RCC 7860 (cell line): ENCODE measurements at regions not wholly inside any gene's neighbourhood (a gene's known extent, or its start where the extent isn't known, plus 50 kb on each side); places are given as distances from the start of the nearest gene placed in this dataset.
A peak's percentile ranks its signal among the peaks of the same experiment; 100 is the strongest.
"Not testable (repeated sequence)": the region's sequence is repeated elsewhere in the genome, so short reads cannot be mapped to it uniquely, and the experiment has no call there.

Experiments used
- DNase-seq: peaks from one replicate; pipeline ENCODE4 v3.0.0-alpha.2; 2015; ENCODE audit warnings: low spot score
- FAIRE-seq: peaks from 2 replicates; lab custom pipeline; 2012; peaks lifted over from hg19 to GRCh38; lab: Jason Lieb, UNC

DNA sequence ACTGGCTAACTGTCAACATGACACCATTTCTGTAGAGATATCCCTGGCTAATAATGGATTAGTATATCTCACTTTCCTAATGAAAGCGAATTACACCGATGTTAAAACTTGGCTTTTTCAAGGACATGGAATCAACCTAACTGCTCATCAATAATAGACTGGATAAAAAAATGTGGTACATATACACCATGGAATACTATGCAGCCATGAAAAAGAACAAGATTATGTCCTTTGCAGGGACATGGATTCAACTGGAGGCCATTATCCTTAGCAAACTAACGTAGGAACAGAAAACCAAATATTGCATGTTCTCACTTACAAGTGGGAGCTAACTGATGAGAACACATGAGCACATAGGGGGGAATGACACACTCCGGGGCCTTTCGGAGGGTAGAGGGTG lies 62.6 kb downstream of the ZIC1 start:
- DNase-seq (no peak), FAIRE-seq (no peak)

- DNase-seq, result no peak
- FAIRE-seq, result no peak
These were observed 63.7 kb downstream of the ZIC1 start for GRCh38 chr3:147472846-147473245.

GRCh38 chr3:147483145-147483544 lies 74.0 kb downstream of the ZIC1 start:
- FAIRE-seq, result no peak

GRCh38 chr3:147483578-147483977 lies 74.4 kb downstream of the ZIC1 start:
- DNase-seq (no peak), FAIRE-seq (no peak)

More at GRCh38 chr3:147483145-147483544, 74.0 kb downstream of the ZIC1 start:
- DNase-seq, result no peak

GRCh38 chr3:147493065-147493464 lies 83.9 kb downstream of the ZIC1 start:
- DNase-seq, result no peak
- FAIRE-seq, result no peak

DNA sequence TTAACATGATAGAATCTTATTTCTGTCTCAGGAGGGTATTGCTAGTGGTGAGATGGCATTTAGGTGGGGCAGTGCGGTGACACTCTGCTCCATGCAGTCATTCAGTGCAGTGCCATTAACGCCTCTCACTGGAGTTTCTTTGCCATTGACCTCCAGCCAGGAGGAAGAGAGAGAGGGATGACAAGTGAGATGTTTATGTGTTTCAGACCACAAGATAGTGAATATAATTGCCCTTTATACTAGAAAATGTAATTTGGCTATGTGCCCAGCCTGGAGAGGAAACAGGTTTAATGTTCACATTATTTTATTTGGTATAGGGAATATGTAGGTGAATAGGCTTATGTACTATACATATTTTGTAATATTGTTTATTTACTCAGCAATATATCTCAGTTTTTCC lies 84.5 kb downstream of the ZIC1 start:
- no peak for DNase-seq
- FAIRE-seq, result no peak

DNA sequence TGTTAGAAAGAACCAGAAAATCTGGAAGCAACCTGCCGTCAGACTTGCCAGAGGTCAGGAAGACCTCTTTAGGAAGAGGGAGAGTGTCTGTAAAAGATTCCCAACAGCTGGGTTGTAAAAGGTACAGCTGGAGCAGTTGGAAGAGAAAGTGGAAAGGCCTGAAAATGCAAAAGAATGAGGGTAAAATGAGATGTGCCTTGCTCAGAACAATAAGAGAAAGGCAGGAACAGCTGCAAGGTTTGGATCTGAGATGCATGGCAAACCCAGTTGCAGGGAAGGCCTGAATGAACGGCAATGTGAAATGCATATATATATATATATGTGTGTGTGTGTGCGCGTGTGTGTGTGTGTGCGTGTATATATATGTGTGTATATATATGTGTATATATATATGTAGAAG lies 88.1 kb downstream of the ZIC1 start:
- DNase-seq (no peak), FAIRE-seq (no peak)

DNA sequence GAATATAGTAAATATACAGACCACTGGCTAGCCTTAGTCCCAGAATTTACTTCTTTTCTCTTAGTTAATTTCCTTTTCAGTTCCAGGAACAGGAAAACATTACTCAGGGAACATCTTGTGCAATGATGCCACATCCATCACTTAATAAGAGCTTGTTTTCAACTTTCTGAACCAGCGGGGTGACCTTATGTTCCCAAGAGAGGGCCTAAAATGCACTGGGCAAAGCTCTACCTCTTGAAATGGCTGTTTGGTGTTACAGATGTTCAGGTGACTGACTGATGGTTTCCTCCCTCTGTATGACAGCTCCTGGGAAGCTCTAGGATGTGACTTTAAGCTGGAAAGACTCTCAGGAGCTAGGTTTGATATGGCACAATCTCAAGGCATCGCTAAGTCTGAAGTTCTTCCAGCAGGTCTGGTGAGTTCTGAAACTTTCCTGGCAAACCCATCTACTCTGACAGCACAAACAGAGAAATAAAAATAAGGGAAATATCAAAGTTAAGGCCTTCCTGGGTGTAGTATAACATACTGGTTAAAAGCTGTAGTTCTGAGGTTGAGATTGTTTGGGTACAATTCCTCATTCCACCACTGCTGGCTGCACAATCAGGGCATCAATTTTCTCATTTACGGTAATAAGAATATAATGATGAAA lies 98.6 kb downstream of the ZIC1 start:
- DNase-seq, result no peak
- FAIRE-seq, result no peak

- DNase-seq (no peak), FAIRE-seq (no peak)
These were observed 100.3 kb downstream of the ZIC1 start for GRCh38 chr3:147509448-147509847.

- DNase-seq, result no peak
- FAIRE-seq, result no peak
These were observed 104.6 kb downstream of the ZIC1 start for GRCh38 chr3:147513785-147514184.

DNA sequence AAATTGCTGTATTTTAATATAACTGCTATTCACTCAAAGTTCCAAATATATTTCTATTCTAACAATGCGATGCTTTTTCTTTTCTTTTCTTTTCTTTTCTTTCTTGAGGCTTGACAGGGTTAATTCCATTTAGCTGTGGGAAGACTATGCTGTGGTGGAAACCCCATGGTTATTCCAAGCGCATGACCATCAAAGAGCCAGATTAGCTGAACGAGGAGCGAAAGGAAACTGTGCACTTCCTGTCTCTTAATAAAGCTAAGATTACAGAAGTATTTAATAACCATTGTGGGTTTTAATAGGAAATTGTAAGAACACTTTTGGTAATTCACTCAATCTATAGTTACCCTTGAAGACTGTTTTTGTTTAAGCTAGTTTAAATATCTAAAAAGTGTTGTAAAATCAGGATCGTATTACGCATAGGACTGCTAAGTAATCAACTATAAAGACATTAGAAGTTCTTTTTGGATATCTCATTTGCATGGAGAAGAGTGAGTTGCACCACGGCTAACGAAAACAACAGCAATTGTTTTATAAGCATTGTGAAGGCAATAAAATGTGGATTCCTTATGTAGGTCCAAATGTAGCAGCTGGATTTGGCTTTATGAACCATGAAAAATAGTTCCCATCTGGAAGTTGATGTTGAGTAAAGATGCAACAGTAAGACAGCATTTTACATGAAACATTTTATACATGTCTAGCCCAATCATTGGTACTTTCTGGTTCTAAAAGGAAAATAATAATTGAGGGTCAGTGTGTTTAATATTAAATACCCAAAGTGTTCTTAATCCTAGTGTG lies 105.4 kb downstream of the ZIC1 start:
- FAIRE-seq, result no peak

DNA sequence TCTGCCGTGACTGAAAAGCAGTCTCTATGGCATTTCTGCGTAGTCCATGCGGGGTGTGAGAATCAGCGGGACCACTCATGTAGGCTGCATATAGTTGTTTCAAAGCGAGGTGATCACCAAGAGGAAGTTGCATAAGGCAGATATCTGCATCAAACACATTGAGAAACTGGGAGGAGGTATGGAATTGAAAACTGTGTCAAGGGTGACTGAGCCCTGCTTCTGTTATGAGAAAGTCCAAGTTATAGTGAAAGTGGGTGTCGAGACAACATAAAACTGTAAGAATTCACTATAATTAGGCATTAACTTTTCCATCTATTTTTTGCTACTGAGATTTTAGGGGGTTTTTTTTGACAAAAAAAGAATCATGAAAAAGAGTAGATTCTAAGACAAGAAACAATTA lies 109.3 kb downstream of the ZIC1 start:
- FAIRE-seq (no peak), DNase-seq (no peak)

More for the DNA sequence above, 105.4 kb downstream of the ZIC1 start:
- DNase-seq, result no peak

GRCh38 chr3:147521646-147522045 lies 112.5 kb downstream of the ZIC1 start:
- peak; percentile 23 for FAIRE-seq

GRCh38 chr3:147522780-147523179 lies 113.6 kb downstream of the ZIC1 start:
- not testable (repeated sequence) for DNase-seq, FAIRE-seq

More at GRCh38 chr3:147521646-147522045, 112.5 kb downstream of the ZIC1 start:
- DNase-seq, result no peak

GRCh38 chr3:147529551-147529950 lies 120.4 kb downstream of the ZIC1 start:
- FAIRE-seq, result no peak
- no peak for DNase-seq

DNA sequence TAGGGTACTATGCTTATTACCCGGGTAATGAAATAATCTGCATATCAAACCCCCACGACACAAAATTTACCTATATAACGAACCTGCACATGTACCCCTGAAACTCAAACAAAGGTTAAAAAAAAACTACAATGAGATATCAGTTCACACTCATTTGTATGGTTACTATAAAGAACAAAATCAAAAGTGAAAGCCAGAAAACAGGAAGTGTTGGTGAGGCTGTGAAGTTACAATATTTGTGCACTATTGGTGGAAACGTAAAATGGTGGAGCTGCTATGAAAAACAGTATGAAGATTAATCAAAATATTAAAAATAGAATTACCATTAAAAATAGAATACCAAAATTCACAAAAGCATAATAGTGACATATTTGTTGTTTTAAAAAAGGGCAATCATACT lies 128.9 kb downstream of the ZIC1 start:
- FAIRE-seq (no peak), DNase-seq (no peak)

DNA sequence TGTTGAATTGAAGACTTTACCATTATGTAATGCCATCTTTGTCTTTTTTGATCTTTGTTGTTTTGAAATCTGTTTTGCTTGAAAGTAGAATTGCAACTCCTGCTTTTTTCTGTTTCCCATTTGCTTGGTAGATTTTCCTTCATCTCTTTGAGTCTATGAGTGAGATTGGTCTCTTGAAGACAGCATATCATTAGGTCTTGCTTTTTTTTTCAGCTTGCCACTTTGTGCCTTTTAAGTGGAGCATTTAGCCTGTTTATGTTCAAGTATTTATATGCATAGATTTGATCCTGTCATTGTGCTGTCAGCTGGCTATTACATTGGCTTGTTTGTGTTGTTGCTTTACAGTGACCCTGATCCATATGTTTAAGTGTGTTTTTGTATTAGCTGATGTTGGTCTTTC lies 131.8 kb downstream of the ZIC1 start:
- no peak for FAIRE-seq
- no peak for DNase-seq

DNA sequence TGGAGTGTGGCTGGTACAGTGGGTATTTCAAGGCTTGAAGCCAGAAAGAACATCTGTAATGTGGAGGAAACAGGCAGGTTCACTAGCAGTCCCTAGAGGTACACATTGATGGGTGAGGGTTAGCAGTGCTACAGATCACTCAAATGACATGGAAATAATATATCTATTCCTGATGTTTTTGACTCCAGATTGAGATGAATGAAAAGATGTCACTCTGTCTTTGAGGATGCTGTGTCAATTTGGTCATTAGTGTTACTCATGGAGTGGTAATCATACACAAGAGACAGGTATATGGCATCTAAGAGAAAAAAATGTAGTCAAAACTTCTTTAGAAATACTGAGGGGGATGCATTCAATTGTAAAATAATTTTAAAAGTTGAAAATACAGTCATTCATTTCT lies 135.1 kb downstream of the ZIC1 start:
- DNase-seq (no peak), FAIRE-seq (no peak)

DNA sequence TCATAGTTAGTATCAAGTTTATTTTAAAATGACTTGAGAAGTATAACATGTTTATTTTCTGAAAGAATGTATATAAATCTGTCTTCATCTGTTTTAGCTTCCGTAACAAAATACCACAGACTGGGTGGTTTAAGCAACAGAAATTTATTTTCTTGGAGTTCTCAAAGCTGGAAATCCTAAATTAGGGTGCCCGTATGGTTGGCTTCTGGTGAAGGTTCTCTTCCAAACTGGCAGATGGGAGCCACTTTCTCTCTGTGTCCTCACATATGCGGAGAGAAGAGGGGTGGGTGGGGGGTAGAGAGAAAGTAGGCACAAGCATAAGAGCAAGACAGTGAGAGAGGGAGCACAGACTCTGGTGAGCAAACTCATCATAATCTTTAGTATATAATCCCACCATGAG lies 142.3 kb downstream of the ZIC1 start:
- DNase-seq (no peak), FAIRE-seq (no peak)

- DNase-seq (no peak), FAIRE-seq (no peak)
These were observed 145.2 kb downstream of the ZIC1 start for GRCh38 chr3:147554332-147554731.

DNA sequence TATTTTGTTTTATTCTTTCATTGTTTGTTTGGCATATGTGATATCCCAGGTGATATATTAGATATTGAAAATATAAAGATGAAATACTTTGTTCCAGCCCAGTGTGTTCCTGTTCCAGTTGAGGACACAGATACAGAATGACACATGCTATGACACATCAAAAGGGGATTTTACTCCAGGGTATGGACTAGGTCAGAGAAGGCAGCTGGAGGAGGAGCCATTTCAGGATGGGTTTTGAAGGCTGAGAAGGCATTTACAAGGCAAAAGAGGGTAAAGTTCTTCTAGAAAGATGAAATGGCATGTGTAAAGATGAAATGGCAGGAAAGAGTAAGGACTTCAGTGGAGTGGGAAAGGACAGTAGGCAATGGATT lies 163.8 kb downstream of the ZIC1 start:
- DNase-seq (peak; percentile 77), FAIRE-seq (peak; percentile 90)

GRCh38 chr3:147574621-147575020 lies 165.5 kb downstream of the ZIC1 start:
- DNase-seq (no peak), FAIRE-seq (no peak)
